HS-27A (cell line): ENCODE measurements at regions not wholly inside any gene's neighbourhood (a gene's known extent, or its start where the extent isn't known, plus 50 kb on each side); places are given as distances from the start of the nearest gene placed in this dataset.
A peak's percentile ranks its signal among the peaks of the same experiment; 100 is the strongest.

Source experiments
- DNase-seq: peaks from one replicate; pipeline ENCODE4 v3.0.0-alpha.2; 2012; ENCODE audit warnings: low read depth, missing footprints

DNA sequence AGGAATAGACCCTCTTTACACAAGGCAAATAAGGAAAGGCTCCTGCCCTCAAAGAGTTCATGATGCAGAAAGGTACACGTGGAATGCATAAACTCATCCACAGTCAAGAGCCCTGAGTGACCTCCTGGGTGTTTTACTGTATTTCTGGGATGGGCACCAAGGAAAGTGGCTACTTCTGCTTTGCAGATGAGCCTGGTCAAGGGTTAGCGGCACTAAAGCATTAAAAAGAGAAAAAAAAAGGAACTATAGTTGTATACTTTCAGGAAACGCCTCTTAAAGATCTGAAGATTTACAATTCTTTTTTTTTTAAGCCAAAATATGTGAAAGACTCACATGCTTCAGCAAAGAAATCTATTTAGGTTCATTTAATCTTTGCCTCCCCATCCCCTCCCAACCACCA, 366.2 kb upstream of the PDE4D start:
- no peak for DNase-seq

DNA sequence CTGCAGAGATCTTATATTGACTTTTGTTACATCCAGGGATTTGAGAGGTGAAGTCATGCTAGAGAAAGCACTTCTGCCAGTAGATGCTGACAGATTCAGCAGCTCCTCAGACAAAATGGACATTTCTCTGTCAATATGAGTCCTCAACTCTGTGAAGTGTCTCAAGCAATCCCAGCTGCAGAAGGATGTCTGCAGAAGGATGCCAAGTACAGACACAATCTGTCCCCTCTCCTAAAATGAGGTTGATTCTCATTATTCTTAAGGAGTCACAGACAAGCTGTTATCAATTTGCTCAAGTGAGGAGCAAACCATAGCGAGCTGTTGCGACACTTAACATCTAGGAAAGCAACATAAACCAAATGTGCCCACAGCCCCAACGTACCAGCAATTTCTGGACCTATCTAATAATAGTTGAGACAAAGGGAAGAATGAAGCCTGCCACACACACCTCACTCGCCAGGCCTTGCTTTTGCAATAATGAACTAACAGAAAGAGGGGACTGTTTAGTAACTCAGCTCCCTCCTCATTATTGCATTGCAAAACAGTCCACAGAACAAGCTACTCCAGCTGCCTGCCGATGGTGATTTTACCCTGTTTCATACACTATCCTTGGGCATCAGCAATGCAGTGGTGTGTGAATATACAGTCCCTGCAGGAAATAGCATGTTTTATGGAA, 364.2 kb upstream of the PDE4D start:
- no peak for DNase-seq

DNA sequence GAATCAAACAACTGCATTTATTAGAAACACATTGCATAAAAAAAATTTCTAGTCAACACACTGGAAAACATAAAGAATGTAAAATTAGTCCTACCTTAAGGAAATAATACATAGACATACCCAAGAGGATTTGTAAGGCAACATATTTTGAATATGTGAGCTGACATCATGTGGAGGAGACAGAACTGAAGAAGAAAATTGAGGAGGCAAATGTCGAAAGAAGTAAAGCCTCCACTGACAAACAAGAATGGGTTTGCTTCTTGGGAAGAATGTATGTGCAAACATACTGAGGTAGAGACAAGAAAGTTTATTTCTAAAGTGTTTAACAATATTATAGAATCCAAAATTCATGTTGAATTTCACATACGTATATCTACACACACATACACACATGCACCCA, 363.0 kb upstream of the PDE4D start:
- no peak for DNase-seq

GRCh38 chr5:60248901-60249300, 355.4 kb upstream of the PDE4D start:
- no peak for DNase-seq

- DNase-seq, result no peak
These were observed 350.2 kb upstream of the PDE4D start for GRCh38 chr5:60243713-60244112.

GRCh38 chr5:60232036-60232795, 338.7 kb upstream of the PDE4D start:
- DNase-seq, result no peak

DNA sequence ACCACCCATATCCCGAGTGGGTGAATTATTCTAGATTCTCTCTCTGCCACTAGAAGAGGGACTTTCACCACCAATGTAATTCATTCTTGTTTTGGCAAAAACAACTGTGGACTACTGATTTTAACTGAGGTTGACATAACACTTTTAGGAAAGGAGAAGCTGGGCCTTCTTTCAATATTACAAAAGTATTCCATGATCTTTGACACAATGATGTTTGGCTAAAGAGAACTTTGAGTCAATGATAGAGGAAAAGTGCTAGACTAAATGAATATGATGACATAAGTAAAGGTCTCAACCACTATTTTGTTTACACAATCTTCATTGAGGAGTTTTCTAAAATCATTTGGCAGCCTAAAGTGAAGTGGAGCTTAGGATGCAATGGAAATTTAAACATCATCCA, 336.9 kb upstream of the PDE4D start:
- no peak for DNase-seq

GRCh38 chr5:60229691-60230185, 336.2 kb upstream of the PDE4D start:
- no peak for DNase-seq

DNA sequence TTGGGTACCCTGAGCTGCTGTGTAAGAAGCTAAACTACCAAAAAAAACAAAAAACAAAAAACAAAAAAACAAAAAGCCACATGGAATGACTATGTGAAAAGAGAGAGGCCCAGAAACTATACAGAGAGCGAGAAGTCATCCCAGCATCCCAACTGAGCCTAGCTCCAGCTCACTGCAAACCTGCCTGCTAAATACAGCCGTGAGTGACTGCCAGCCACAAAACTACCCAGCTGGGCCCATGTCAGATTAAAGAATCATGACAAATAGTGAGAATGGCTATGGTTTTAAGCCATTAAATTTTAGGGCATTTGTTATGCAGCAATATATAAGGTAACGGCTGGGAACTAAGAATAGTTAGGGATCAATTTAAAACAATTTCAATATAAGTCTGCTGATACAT, 335.1 kb upstream of the PDE4D start:
- DNase-seq, result no peak

GRCh38 chr5:60226128-60226527, 332.6 kb upstream of the PDE4D start:
- DNase-seq, result no peak

DNA sequence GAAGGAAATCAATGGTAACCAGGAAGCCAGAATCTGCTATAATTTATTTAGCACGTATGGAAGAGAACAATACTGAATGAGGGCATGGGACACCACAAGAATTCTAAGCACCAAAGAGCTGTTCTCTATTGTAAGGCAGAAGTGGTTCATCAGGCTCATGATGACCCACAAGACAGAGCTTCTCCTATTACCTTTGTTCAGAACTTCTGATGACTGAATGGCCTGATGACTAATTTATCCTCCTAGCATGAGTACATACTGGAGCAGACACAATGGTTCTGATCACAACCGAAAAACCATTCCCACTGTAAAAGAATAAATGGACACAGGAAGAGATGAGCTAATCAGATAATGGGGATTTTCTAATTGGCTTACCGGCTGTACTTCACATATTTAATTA, 329.8 kb upstream of the PDE4D start:
- no peak for DNase-seq

DNA sequence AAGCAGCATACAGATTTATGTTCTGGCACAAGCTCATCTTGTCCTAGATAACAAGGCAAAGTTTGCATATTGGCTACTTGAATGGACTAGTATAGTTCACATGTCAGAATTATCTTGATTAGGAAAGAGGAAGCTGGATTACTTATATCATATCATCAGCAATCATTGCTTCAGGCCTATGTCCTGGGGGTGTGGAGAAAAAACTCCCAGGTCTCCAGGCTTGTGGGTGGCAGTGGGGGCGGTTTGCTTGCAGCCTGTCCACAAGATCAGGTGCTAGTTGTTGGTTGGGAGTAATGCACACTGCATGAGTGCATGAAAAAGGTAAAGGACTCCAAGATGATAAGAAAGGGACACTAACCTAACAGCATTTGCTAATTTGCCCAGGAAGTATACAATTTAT, 326.4 kb upstream of the PDE4D start:
- DNase-seq, result no peak

- DNase-seq, result no peak
These were observed 317.3 kb upstream of the PDE4D start for GRCh38 chr5:60210810-60211209.

- DNase-seq, result no peak
These were observed 315.8 kb upstream of the PDE4D start for GRCh38 chr5:60209146-60209840.

DNA sequence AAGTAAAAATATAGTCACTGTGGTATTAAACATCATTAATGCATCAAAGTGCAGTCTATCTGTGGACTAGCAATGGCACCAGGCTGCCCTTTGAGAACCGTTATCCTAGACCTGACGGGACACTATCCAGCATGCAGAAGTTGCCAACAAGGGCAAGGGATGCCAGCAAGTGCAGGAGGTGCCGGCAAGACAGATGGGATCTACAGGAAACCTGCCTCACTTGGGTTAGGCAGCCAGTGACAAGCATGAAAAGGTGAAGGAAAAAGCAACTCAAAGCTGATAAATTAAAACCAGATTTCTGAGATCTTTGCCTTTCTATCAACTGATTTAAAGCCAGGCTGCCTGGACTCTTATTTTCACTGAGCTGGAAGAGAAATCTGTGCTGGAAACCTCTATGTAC, 315.2 kb upstream of the PDE4D start:
- DNase-seq, result no peak

DNA sequence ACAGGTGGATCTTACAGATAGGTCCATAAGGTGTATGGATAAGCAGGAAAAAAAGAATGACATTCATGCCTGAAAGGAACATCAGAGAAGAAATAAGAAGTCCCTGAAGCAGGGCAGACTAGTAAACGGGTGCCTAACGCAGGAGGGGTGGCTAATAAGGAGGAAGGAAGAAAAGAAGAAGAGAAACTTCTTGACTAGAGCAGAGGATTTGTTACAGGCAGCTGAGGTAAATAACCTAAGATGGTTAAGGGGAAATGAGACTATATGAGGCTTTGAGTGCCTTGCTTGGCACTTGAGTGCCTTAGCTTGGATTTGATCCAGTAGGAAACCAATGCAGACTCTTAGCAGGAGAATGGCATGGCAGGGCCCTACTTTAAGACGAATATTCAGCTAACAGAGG, 313.5 kb upstream of the PDE4D start:
- DNase-seq, result no peak

GRCh38 chr5:60206234-60206633, 312.7 kb upstream of the PDE4D start:
- no peak for DNase-seq

GRCh38 chr5:60205071-60205470, 311.5 kb upstream of the PDE4D start:
- no peak for DNase-seq

DNA sequence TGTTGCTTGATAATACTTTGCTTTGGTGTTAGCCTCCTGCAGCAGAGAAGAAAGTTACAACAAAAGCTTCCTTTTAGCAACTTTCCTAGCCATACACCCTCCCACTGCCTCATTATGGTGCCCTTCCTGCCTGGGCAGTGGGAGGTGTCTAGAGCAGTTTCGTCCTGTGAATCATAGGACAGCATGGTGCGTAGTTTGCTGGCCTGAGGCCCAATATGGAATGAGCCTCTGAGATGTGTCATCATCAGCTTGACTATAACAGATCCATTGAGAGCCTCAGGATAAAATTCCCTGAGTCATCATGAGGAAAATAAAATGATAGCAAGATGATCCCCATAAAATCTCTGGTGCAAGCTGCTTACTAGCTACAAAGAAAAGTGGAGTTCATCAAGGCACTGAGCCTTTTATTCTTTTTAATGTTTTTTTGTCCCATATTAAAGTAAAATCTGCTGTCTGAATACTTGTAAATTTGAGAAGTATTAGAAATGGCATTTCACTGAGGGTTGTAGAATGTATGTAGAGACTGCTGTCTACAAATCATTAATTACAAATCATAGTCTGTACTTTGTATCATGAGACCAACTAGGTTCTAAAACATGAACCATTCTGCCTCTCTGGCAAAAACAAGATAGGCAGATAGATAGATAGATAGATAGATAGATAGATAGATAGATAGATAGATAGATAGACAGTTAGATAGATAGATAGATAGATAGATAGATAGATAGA, 303.0 kb upstream of the PDE4D start:
- DNase-seq, result peak; percentile 79

DNA sequence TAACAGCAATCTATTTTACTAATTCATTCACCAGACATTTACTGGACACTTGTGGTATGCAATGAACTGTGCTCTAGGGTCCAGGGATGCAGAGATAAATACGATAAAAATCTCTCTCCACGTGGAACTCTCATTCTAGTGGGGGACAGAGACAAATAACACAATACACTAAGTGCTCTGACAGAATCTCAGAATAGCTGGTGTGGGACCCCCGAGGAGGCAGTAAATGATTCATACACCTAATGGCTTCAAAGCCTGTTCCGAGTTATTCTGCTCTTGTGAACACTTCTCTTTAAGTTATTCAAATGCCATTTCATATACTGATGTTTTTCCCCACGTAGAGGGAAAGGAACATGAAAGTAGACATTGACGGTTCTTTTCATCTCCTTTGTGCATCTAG, 302.0 kb upstream of the PDE4D start:
- DNase-seq, result no peak

DNA sequence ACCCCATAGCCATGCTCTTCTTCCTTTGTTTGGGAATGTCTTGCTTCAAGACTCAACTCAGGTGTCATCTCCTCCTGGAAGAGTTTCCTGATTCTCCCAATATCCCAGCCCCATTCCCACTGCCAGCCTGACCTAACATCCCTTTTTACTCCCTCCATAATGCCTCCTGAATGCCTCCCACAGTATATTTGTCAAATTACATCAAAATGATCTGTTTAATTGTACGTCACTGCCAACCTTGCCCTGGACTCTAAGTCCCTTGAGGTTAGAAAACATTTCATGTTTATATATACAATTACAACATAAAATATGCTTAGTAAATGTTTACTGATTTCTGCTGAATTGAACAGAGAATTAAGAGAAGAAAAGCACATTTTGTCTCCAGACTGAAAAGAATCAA, 301.6 kb upstream of the PDE4D start:
- no peak for DNase-seq
